ENCODE measurements at regions not wholly inside any gene's neighbourhood (a gene's known extent, or its start where the extent isn't known, plus 50 kb on each side); places are given as distances from the start of the nearest gene placed in this dataset.

DNA sequence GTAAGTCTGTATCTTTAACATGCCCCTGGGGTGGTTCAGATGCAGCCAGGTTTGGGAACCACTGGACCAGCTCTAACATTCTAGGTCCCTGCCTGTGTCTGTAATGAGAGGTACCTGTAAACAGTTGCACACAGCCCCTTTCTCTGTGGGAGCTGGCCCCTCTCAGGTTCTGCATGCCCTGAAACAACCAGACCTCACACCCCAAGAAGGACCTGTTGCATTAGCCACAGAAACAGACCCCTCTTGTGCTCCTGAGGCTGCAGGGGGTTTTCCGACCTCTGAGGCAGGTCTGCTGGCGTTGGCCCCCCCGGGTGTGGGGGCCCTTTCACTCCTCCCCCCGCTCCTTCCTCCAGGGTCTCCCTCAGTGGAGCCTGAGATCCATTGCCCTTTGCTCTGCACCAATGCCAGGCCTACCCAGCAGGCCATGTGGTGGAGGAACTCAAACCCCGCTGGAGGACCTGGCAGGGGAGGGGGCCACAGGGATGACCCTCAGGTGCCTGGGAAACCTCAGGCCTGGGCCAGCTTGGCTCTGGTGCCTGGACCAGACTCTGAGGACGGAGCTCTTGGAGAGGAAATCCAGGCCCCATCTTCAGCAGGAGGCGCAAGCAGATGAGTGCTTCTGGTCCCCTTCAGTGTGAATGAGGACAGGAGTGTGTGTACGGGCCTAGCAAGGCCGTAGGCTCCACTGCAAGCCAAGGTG, 61.4 kb upstream of the PJA1 start:
- TF ChIP-seq POLR2AphosphoS5 (IDR thresholded peaks at IDR 0.05; ENCODE audit: low read length), result no peak
- no peak for TF ChIP-seq HDAC2 (IDR thresholded peaks at IDR 0.05)
- TF ChIP-seq, protein P1, sequence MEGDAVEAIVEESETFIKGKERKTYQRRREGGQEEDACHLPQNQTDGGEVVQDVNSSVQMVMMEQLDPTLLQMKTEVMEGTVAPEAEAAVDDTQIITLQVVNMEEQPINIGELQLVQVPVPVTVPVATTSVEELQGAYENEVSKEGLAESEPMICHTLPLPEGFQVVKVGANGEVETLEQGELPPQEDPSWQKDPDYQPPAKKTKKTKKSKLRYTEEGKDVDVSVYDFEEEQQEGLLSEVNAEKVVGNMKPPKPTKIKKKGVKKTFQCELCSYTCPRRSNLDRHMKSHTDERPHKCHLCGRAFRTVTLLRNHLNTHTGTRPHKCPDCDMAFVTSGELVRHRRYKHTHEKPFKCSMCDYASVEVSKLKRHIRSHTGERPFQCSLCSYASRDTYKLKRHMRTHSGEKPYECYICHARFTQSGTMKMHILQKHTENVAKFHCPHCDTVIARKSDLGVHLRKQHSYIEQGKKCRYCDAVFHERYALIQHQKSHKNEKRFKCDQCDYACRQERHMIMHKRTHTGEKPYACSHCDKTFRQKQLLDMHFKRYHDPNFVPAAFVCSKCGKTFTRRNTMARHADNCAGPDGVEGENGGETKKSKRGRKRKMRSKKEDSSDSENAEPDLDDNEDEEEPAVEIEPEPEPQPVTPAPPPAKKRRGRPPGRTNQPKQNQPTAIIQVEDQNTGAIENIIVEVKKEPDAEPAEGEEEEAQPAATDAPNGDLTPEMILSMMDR (IDR thresholded peaks at IDR 0.05 in 2 of 3, conservative IDR thresholded peaks at IDR 0.05 in 1 of 3; ENCODE audit: control insufficient read depth in 2 of 3, extremely low read depth in 1 of 3, insufficient read depth in 1 of 3, low read depth in 3 of 3, low read length in 3 of 3), result no peak
- TF ChIP-seq, protein P2, sequence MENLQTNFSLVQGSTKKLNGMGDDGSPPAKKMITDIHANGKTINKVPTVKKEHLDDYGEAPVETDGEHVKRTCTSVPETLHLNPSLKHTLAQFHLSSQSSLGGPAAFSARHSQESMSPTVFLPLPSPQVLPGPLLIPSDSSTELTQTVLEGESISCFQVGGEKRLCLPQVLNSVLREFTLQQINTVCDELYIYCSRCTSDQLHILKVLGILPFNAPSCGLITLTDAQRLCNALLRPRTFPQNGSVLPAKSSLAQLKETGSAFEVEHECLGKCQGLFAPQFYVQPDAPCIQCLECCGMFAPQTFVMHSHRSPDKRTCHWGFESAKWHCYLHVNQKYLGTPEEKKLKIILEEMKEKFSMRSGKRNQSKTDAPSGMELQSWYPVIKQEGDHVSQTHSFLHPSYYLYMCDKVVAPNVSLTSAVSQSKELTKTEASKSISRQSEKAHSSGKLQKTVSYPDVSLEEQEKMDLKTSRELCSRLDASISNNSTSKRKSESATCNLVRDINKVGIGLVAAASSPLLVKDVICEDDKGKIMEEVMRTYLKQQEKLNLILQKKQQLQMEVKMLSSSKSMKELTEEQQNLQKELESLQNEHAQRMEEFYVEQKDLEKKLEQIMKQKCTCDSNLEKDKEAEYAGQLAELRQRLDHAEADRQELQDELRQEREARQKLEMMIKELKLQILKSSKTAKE (IDR thresholded peaks at IDR 0.05; ENCODE audit: low read depth, poor library complexity, severe bottlenecking), result no peak
- no peak for TF ChIP-seq CBFB (IDR thresholded peaks at IDR 0.05; ENCODE audit: low read depth)
- no peak for TF ChIP-seq EP300 (IDR thresholded peaks at IDR 0.05; ENCODE audit: borderline replicate concordance in 1 of 2, control insufficient read depth in 1 of 2, low read depth in 2 of 2, low read length in 2 of 2)
